Activated T-cell treated with anti-CD3 and anti-CD28 coated beads for 48 hours (primary cell): ENCODE measurements at regions not wholly inside any gene's neighbourhood (a gene's known extent, or its start where the extent isn't known, plus 50 kb on each side); places are given as distances from the start of the nearest gene placed in this dataset.
"Not testable (repeated sequence)": the region's sequence is repeated elsewhere in the genome, so short reads cannot be mapped to it uniquely, and the experiment has no call there.

Experiments used
- DNase-seq: peaks from one replicate; pipeline ENCODE4 v3.0.0-alpha.2; 2020; ENCODE audit warnings: low read depth

DNA sequence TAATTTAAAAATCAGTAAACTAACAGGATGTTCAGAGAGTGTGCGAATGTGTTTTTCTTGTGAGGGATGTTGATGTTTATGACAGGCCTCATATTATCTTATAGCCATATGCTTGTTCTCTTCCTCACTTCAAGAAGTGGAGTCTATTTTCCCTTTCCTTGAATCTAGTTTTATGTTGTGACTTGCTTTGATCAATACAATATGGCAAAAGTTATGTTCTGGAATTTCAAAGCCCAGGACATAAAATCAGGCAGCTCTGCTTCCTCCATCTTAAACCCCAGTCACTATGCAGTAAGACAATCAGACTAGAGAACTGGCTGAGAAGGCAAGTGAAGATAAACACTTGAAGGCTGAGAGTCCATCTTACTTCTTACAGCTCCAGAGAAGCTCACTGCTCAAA lies 585.1 kb upstream of the NETO1 start:
- DNase-seq, result no peak

- DNase-seq, result no peak
Measured at GRCh38 chr18:73446502-73446901, 578.7 kb upstream of the NETO1 start.

- no peak for DNase-seq
Measured at GRCh38 chr18:73431620-73432019, 563.8 kb upstream of the NETO1 start.

DNA sequence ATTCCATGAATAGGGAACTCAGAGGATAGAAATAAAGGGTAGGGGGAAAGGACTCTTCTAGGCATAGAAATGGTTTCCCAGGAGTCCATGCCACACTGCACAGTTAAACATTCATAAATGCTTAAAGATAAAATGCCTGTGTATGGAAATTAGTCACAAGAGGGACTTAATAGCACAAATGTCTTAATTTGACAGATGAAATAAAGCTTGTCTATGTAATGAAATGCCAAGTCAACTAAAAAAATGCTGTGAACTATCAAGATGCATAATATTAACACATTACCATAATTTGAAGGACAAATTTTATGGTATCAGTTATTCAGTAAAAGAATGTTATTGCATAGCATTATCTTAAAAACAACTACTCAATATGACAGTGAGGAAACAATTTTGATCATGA lies 553.2 kb upstream of the NETO1 start:
- DNase-seq, result no peak

DNA sequence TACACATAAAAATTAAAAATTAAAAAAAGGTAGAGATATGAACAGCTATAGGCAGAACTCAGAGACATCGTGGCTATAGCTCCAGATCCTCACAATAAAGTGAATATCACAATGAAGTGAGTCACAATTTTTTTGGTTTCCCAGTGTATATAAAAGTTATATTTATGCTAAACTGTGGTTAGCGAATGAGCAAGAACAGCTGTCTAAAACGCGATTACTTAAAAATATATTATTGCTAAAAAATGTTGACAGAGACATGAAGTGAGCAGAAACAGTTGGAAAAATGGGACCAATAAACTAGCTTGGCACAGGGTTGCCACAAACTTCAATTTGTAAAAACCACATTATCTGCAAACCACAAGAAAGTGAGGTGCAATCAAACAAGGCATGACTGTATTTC lies 551.7 kb upstream of the NETO1 start:
- no peak for DNase-seq

DNA sequence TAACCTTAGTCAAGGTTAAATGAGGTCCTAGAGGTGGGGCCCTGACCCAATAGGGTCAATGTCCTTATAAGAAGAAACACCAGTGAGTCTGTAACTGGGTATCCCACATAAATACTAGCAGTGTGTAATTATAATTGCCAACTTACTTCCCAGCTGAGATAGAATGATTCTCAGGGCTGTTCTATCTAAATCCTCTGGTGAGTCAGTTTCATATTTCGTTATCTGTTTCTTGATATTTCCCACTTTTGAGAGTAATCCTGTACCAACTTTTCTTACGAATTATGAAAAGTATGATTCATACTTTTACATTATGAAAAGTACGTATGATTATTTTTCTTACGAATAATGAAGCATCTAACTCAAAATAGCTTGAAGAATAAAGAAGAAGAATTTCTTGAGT lies 546.8 kb upstream of the NETO1 start:
- DNase-seq, result no peak

DNA sequence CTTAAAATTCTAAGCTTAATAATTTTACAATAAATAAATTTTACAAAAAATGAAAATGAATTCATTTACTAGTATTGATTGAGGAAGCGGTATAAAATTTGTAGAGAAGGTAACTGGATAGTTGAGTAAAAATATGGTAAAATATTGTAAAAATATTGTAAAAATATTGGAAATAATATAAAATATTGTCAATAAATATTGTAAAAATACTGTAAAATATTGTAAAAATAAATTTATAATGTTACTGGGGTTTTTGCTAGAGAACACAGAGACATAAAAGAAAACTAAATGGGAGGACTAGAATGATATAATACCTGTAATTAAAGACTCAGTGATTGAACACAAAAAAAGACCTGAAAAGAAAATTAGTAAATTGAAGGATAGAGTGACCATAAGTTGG lies 546.3 kb upstream of the NETO1 start:
- DNase-seq, result no peak

DNA sequence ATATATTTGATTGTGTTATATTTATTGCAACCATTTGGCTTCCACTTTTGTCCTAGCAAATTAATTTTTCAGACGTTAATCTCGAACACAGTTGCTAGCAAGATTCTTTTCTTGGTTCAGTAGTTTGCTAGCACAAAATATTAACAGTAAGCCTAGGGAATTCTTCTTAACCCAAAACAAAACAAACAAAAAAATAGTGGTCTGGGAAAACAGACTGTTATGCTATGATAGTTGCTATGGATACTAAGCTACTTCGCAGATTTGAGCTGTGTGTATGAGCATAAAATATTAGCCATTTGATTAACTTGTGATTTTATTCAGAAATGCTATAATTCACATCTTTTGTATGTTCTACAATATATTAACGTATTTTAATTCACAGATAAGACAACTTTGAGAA lies 541.5 kb upstream of the NETO1 start:
- no peak for DNase-seq

DNA sequence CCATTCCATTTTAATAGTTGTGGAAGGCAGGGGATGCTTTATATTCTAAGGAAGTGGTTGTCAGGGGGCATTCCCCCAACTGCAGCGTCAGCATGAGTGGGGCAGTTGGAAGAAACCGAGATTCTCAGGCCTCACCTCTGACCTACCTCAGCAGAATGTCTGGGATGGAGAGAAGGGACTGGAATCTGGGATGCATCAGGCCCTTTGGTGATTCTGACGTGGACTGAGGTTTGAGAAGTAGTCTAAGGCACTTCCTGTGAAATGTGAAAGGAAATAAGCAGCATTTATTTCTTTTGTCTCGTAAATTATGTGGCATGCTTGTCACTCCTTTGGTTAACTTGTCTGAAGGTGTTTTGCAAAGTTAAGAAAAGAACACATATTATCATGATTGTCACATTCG lies 540.7 kb upstream of the NETO1 start:
- no peak for DNase-seq

DNA sequence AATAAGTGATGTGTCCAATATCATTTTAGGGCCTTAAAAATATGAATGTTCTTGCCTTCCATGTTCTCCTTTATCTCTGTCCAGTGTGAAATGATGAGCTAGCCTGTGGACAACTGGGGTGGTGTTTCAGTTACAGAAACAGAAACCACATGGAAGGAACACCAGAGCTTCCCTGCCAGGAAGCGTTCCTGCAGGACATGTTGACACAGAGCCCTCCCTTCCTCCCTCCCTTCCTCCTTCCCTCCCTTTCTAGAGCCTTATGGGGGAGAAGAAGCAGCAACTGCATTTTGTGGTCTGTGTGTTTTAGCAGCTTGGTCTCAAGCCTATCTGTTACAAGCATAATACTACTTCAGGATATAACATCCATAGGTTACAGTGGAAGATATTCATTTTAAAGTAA lies 539.7 kb upstream of the NETO1 start:
- no peak for DNase-seq

DNA sequence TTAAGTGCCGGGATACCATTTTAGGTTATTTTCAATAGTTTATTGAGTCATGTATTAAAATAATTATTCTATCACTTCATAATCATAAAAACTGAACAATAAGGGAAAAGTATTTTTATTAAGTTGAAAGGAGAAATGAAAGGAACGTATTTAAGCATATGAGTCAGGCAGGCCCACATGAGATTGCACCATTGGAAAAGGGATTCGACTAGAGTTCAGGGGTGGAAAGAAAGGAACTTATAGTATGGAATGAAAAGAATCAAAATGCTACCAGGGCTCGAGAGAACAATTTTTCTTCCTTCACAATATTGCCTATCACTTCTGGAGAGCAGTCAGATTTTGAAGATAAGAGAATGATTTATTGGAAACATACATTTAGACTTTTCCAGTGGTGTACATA lies 516.5 kb upstream of the NETO1 start:
- no peak for DNase-seq

GRCh38 chr18:73381699-73382036 lies 513.9 kb upstream of the NETO1 start:
- DNase-seq, result no peak

DNA sequence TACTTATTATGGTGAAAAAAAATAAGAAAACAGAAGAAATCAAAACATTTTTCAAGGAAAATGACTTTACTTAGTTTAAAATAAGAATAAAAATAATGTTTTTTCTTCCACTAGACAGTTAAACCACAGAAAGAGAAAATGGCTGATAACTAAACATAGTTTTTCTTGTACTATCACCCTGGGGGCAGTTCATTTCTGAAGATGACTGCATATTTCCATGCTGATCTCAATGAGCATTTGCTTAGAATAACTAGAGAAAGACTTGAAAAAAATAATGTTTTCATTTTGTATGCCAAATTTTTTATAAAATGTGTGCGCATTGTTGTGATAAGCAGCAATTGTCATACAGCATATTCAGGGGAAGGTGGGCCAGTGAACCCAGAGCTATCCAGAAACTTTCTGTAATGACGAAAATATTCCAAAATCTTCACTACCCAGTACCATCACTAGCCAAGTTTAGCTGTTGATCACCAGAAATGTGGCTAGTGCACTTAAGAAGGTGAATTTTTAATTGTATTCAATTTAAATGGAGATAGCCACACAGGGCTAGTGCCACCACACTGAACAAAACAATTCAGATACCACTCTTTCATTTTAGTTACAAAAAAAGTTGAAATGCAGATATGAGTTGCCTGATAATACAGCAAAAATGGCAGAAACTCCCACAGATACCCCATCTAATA lies 513.4 kb upstream of the NETO1 start:
- no peak for DNase-seq

- no peak for DNase-seq
Measured at GRCh38 chr18:73366713-73367112, 498.9 kb upstream of the NETO1 start.

- no peak for DNase-seq
Measured at GRCh38 chr18:73365018-73365417, 497.2 kb upstream of the NETO1 start.

GRCh38 chr18:73355121-73355520 lies 487.3 kb upstream of the NETO1 start:
- no peak for DNase-seq

DNA sequence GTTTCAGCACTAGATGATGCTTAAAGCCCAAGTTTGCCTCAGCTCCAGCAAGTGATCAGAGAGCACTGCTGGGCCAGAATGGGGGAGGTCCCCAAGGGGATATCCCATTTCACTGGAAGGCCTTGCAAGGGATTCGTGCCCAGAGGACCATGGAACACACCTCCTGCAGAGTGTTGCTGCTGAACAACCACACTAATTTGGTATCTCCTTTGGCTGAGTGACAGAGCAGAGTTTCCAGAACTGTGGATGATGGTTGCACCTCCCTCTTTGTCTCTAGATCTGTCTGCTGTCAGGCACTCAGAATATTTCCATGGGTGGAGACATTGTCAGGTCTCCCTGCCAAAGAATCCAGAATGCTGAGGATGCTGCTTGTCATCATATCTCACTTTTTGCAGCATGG lies 484.8 kb upstream of the NETO1 start:
- no peak for DNase-seq

GRCh38 chr18:73340135-73340977 lies 472.6 kb upstream of the NETO1 start:
- DNase-seq, result no peak

DNA sequence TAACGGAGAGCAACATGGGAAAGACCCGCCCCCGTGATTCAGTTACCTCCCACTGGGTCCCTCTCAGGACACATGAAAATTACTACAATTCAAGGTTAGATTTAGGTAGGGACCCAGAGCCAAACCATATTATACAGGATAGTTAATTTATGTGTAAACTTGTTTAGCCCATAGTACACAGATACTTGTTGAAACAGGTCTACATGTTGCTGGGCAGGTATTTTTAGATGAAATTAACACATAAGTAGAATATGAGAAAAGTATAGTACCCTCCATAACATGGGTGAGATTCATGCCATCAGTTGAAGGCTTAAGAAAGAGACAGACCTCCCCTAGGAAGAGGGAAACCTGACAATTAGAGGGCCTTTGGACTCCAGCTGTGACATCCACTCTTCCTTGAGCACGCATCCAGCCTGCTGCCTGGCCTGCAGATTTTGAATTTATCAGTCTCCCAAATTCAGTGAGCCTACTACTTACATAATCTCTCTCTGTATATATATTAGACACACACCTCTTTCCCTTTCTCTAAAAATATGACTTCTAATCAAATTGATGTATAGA lies 463.5 kb upstream of the NETO1 start:
- no peak for DNase-seq

DNA sequence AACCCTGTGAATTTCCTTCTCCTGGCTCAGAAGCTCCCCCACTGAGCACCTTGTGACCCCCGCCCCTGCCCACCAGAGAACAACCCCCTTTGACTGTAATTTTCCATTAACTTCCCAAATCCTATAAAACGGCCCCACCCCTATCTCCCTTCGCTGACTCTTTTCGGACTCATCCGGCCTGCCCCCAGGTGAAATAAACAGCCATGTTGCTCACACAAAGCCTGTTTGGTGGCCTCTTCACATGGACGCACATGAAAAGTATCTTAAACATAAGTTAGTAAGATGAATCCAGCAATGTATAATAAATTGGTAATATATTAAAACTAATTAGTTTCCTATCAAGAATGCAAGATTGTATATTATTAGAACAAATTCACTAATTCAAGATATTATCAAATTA lies 462.3 kb upstream of the NETO1 start:
- not testable (repeated sequence) for DNase-seq

DNA sequence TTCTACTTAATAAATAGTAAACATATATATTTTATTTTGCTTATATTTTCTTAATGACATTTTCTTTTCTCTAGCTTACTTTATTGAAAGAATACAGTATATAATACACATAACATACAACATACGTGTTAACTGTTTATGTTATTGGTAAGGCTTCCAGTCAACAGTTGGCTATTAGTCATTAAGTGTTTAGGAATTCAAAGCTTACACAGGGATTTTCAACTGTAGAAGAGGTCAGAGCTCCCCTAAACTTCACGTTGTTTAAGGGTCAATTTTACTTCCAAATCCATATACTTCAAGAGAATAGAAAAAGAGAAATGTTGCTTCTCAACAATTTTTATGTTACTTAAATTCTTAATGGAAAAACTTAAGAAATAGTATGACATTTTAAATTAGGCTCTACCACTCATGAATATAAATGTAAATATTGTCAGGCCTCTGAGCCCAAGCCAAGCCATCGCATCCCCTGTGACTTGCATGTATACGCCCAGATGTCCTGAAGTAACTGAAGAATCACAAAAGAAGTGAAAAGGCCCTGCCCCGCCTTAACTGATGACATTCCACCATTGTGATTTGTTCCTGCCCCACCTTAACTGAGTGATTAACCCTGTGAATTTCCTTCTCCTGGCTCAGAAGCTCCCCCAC lies 456.5 kb upstream of the NETO1 start:
- not testable (repeated sequence) for DNase-seq

DNA sequence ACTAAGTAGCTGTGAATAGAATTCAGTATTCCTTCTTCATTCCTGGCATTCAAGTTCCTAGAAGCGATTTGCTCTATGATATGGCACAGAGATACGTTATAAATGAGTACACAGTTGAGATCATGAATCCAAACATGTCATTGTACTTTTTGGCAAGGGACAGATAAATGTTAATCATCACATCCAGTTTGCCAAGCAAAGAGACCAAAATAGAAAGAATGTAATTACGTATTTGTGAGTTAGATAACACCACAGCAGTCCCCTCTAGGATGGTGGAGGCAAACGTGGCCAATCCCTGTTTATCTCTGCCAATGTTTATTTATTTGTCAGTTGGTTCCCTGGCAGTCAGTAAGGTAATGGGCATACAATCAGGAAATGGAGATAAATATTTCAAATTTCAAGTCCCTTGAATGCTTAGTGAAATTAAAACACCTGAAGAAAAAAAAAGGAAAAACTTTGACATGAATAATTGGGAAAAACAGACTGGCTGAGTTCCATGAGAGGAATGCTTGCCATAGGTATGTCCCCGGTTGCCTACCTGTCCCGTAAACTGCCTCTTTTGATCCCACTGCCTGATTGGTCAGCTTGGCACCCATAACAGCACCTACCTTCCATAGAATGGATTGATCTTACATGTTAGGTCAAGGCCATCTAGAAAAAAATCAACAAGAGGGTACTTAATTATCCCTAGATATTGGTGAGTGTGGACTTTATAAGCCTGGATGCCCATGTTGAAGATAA lies 451.1 kb upstream of the NETO1 start:
- no peak for DNase-seq
